ENCODE measurements at regions not wholly inside any gene's neighbourhood (a gene's known extent, or its start where the extent isn't known, plus 50 kb on each side); places are given as distances from the start of the nearest gene placed in this dataset.

GRCh38 chr14:22699801-22700564 lies 55.8 kb upstream of the OR6J1 start:
- TF ChIP-seq CTCF (IDR thresholded peaks at IDR 0.05; ENCODE audit: low read length), result no peak
- no peak for TF ChIP-seq EZH2 (optimal IDR thresholded peaks at IDR 0.05; ENCODE audit: low read depth, low read length)
- no peak for TF ChIP-seq EZH2phosphoT487 (IDR thresholded peaks at IDR 0.05; ENCODE audit: low read length)

Data from MM.1S (cell line).